NCI-H446 (cell line): ENCODE measurements at regions not wholly inside any gene's neighbourhood (a gene's known extent, or its start where the extent isn't known, plus 50 kb on each side); places are given as distances from the start of the nearest gene placed in this dataset.

ENCODE experiments used
- DNase-seq, 2 experiments: peaks; one replicate each; lab custom pipeline; 2025; lab: John Stamatoyannopoulos, UW

- DNase-seq: no peak
These were observed 51.5 kb upstream of the TMEM200A start for GRCh38 chr6:130314271-130314670.

DNA sequence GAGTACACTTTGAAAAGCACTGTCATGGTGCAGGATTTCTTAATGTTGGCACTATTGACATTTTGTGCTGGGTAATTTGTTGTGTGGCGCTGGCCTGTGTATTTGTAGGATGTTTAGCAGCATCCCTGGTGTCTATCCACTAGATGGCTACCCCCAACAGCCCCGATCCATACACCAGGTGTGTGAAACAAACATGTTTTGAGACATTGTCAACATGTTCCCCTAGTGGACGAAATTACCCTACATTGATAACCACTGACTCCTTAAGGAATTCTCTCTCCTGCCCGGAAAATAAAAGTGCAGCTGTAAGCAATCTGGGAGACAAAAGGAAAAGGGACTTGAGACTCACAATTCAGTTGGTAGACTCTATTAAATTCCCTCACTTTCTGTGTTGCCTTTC, 52.6 kb upstream of the TMEM200A start:
- DNase-seq: no peak

DNA sequence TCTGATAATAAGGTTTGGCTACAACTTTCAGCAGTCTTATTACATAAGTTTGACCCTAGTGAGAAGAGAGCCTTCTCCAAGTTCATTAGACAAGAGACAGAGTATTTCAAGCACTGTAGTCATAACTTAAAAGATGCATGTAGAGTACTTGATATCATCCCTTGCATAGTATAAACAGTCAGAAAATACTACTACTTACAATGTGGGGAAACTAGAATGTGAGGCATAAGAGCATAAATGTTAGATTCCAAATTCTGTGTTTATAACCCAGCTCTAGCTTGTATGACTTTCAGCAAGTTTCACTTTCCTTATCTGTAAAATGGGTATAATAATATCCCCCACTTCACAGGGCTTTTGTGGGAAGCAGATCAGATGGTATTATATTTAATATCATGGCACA, 56.8 kb upstream of the TMEM200A start:
- no peak for DNase-seq

- no peak for DNase-seq
These were observed 58.0 kb upstream of the TMEM200A start for GRCh38 chr6:130307752-130308361.

- no peak for DNase-seq
These were observed 59.4 kb upstream of the TMEM200A start for GRCh38 chr6:130306377-130306776.

GRCh38 chr6:130303431-130303830, 62.4 kb upstream of the TMEM200A start:
- no peak for DNase-seq

GRCh38 chr6:130298258-130298657, 67.6 kb upstream of the TMEM200A start:
- no peak for DNase-seq

GRCh38 chr6:130296854-130297253, 69.0 kb upstream of the TMEM200A start:
- DNase-seq: no peak

- DNase-seq: peak in 1 of 2 experiments; percentile 4
These were observed 71.0 kb upstream of the SAMD3 start for GRCh38 chr6:130293800-130294199.

DNA sequence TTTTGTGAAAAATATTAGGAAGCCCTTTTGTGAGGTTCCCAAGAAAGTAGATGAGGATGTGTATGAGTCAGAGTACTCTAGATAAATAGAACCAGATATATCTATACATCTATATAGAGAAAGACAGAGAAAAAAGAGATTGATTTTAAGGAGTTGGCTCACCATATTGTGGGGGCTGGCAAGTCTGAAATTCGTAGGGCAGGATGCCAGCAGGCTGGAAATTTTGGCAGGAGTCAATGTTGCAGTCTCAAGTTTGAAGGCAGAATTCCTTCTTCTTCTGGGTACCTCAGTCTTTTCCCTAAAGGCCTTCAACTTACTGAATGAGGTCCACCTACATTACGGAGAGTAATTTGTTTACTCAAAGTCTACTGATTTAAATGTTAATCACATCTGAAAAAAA, 65.3 kb upstream of the SAMD3 start:
- DNase-seq: no peak

DNA sequence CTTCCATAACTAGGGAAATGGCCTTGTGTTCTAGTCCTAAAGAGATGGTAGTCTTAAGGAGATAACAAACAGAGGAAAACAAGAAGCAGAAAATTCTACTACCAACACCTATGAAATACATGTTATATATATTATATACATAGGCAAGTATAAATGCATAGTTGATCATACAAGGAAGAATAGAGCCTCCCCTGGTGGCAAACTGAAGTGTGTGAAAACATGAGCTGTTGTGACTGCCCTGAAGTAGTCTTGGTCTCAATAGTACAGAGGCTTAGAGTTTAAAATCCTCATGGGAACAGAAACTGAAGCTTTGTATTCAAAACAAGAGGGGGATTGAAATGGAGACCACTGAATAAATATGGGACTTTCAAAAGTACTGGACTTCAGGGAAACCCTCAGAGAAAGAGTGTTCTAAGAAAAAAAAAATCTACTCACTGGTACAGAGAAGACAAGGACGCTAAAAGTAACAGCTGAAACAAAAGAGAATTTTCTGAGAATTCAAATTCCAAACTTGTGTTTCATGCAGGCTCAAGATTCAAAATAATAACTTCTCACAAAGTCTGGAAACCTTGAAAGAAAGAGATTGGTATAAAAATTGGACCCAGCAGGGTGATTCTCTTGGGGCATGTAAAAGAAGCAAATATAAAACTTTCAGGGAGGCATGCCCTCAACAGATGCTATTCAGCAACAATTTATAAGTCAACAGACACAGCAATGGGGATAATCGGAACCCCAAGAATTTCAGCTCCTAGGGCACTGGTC, 59.7 kb upstream of the SAMD3 start:
- DNase-seq: no peak

DNA sequence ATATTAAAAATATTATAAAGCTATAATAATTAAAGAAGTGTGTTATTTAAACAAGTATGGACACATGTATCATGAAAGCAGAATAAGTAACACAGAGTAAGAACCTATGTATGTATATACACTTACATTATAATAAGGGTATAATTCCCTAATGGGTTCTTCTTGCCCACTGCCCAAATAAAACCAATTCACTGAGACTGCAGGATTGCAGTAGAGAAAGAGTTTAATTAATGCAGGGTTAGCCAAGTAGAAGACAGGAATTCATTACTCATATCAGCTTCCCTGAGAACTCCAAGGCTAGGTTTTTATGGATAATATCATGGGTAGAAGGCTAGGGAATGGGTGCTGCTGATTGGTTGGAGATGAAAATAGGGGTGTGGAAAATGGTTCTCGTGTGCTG, 53.8 kb upstream of the SAMD3 start:
- no peak for DNase-seq

- DNase-seq: no peak
These were observed 51.3 kb upstream of the SAMD3 start for GRCh38 chr6:130274007-130274406.
